RWPE2 (cell line): ENCODE measurements at regions not wholly inside any gene's neighbourhood (a gene's known extent, or its start where the extent isn't known, plus 50 kb on each side); places are given as distances from the start of the nearest gene placed in this dataset.

Experiments used
- ATAC-seq: fragments of 200-7000 bp; cut with Tn5 transposase; 3 replicates; pipeline ENCODE4 v1.9.1; 2021; ENCODE audit warnings: low read depth
- DNase-seq: peaks from one replicate; pipeline ENCODE4 v3.0.0-alpha.2; 2020; ENCODE audit warnings: low spot score
- H3K27ac ChIP-seq: fragments of 450-650 bp; 2 replicates; pipeline ENCODE4 v1.5.1; 2017; ENCODE audit warnings: mild to moderate bottlenecking; ENCODE audit not compliant: poor library complexity, severe bottlenecking
- H3K27me3 ChIP-seq: fragments of 250-450 bp; sonication (Bioruptor Pico); 2 replicates; pipeline ENCODE4 v1.5.1; 2021; ENCODE audit warnings: mild to moderate bottlenecking, moderate library complexity; ENCODE audit not compliant: insufficient read depth, poor library complexity, severe bottlenecking
- H3K36me3 ChIP-seq: fragments of 250-450 bp; sonication (Bioruptor Pico); 2 replicates; pipeline ENCODE4 v1.5.1; 2020; ENCODE audit warnings: low read depth, mild to moderate bottlenecking, moderate library complexity
- H3K4me1 ChIP-seq: fragments of 250-450 bp; sonication (Bioruptor Pico); 2 replicates; pipeline ENCODE4 v1.5.1; 2021; ENCODE audit warnings: mild to moderate bottlenecking, moderate library complexity; ENCODE audit not compliant: insufficient read depth, poor library complexity, severe bottlenecking
- H3K4me3 ChIP-seq: fragments of 250-450 bp; sonication (Bioruptor Pico); 2 replicates; pipeline ENCODE4 v1.5.1; 2021; ENCODE audit warnings: mild to moderate bottlenecking, moderate library complexity; ENCODE audit not compliant: severe bottlenecking
- H3K9me3 ChIP-seq: fragments of 250-450 bp; sonication (Bioruptor Pico); 2 replicates; pipeline ENCODE4 v1.5.1; 2021; ENCODE audit warnings: mild to moderate bottlenecking, moderate library complexity; ENCODE audit not compliant: severe bottlenecking
- TF ChIP-seq, protein P1 (sequence below): fragments of 450-650 bp; IDR thresholded peaks from one replicate; pipeline ENCODE4 v1.5.1; 2017; ENCODE audit warnings: mild to moderate bottlenecking, moderate library complexity; ENCODE audit not compliant: poor library complexity, severe bottlenecking

DNA sequence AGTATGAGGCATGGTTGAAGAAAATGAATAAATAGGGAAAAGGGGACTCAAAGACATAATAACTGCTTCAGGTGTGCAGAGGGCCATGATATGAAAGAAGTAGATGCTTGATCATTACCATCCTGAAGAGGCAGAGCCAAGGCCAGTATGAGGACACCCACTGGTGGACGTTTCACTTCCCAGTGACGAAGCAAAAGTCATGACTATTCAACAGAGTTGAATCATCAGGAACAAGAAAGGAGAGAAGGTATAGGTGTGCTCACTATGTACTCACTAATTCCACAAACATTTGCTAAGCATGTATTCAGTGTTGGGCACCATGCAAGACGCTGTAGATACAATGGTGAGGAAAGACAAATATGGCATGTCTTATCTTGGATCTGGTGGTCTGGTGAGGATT is 319.2 kb upstream of the RUNX1 start:
- no peak for DNase-seq
- no peaks in the 10 kb centered on the region for H3K4me1 ChIP-seq
- TF ChIP-seq, protein P1, sequence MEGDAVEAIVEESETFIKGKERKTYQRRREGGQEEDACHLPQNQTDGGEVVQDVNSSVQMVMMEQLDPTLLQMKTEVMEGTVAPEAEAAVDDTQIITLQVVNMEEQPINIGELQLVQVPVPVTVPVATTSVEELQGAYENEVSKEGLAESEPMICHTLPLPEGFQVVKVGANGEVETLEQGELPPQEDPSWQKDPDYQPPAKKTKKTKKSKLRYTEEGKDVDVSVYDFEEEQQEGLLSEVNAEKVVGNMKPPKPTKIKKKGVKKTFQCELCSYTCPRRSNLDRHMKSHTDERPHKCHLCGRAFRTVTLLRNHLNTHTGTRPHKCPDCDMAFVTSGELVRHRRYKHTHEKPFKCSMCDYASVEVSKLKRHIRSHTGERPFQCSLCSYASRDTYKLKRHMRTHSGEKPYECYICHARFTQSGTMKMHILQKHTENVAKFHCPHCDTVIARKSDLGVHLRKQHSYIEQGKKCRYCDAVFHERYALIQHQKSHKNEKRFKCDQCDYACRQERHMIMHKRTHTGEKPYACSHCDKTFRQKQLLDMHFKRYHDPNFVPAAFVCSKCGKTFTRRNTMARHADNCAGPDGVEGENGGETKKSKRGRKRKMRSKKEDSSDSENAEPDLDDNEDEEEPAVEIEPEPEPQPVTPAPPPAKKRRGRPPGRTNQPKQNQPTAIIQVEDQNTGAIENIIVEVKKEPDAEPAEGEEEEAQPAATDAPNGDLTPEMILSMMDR: no peak

DNA sequence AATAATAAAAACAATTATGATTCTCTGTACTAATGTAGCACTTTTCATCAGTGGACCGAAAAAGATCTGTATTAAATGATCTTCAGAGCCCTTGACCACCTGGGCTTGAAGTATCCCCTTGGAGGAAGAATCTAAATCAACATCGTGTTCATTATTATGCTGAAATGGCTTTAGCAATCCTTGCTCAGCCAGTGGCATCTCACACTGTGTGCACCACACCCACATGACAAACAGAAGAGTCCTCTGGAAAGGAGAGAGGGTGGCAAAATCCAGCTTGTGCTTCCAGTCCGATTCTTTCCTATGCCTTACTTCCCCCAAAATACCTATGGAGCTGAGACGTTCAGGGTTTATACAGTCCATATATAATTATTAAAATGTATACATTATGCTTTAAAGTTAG is 318.5 kb upstream of the RUNX1 start:
- Histone ChIP-seq H3K9me3 (no peaks in the 10 kb centered on the region), H3K4me3 (no peak overlapping the region), H3K36me3 (no peaks in the 10 kb centered on the region), H3K27me3 (no peaks in the 10 kb centered on the region), H3K4me1 (no peaks in the 10 kb centered on the region), H3K27ac (no peak overlapping the region)
- no peak for DNase-seq
- TF ChIP-seq, protein P1: no peak
- no peak for ATAC-seq

More for the DNA sequence above, 319.2 kb upstream of the RUNX1 start:
- H3K27ac ChIP-seq: no peak overlapping the region
- peak; percentile 67 for ATAC-seq
- H3K9me3 ChIP-seq: no peaks in the 10 kb centered on the region
- H3K4me3 ChIP-seq: no peak overlapping the region
- H3K36me3 ChIP-seq: no peaks in the 10 kb centered on the region
- H3K27me3 ChIP-seq: no peaks in the 10 kb centered on the region

- no peak overlapping the region for H3K4me3 ChIP-seq
- no peaks in the 10 kb centered on the region for H3K9me3 ChIP-seq
- no peak overlapping the region for H3K27ac ChIP-seq
- DNase-seq (no peak), ATAC-seq (no peak)
- TF ChIP-seq, protein P1: no peak
- H3K36me3 ChIP-seq: no peaks in the 10 kb centered on the region
- H3K27me3 ChIP-seq: no peaks in the 10 kb centered on the region
- H3K4me1 ChIP-seq: no peaks in the 10 kb centered on the region
Measured at GRCh38 chr21:35366394-35367080, 317.4 kb upstream of the RUNX1 start.

DNA sequence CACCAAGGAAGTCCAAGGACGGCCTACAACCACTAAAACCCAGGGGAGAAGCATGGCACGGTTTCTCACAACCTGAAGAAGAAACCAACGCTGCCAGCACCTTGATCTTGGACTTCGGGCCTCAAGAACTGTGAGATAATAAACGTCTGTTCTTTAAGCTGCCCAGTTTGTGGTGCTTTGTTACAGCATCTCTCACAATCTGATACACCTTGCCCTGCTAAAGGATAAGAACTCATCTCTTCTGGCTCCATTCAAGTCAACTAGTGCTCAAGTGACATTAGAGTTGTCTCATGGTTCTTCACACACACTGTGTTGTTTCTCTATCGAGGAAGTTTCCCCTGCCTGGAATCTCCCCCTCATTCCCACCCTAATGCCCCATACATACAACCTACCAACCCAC is 314.4 kb upstream of the RUNX1 start:
- Histone ChIP-seq H3K27me3 (no peaks in the 10 kb centered on the region), H3K4me1 (no peaks in the 10 kb centered on the region), H3K36me3 (no peaks in the 10 kb centered on the region), H3K4me3 (no peak overlapping the region), H3K9me3 (no peaks in the 10 kb centered on the region), H3K27ac (no peak overlapping the region)
- TF ChIP-seq, protein P1: no peak
- no peak for ATAC-seq
- no peak for DNase-seq

DNA sequence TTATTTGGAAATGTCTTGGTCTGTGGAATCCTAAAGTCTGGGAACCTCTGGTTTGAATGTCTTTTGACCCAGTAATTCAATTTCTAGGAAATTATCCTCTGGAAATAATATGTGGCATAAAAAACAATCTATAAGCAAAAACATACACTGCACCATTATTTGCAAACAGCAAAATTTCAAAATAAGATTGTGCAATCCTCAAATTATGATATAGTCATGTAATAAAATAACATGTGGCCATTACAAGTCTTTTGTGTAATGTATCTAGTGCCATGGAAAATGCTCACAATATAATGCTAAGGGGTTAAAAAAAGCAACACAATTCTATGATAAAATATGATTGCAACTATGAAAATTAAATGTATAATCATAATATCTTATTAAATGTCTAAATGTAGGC is 312.9 kb upstream of the RUNX1 start:
- TF ChIP-seq, protein P1: no peak
- no peak for ATAC-seq
- no peak for DNase-seq
- H3K9me3 ChIP-seq: no peaks in the 10 kb centered on the region
- H3K36me3 ChIP-seq: no peaks in the 10 kb centered on the region
- H3K4me1 ChIP-seq: no peaks in the 10 kb centered on the region
- H3K27me3 ChIP-seq: no peaks in the 10 kb centered on the region
- H3K27ac ChIP-seq: no peak overlapping the region
- H3K4me3 ChIP-seq: no peak overlapping the region
